NOMO-1 treated with DMSO at 0.1 percent for 48 hours (cell line): ENCODE measurements at regions not wholly inside any gene's neighbourhood (a gene's known extent, or its start where the extent isn't known, plus 50 kb on each side); places are given as distances from the start of the nearest gene placed in this dataset.
"Not testable (repeated sequence)": the region's sequence is repeated elsewhere in the genome, so short reads cannot be mapped to it uniquely, and the experiment has no call there.

Experiments used
- DNase-seq: peaks from one replicate; lab custom pipeline; 2025; ENCODE audit not compliant: unreplicated experiment; lab: John Stamatoyannopoulos, UW

- DNase-seq = no peak
Observed at GRCh38 chr4:20124317-20125026, 127.2 kb upstream of the SLIT2 start.

- DNase-seq = no peak
Observed at GRCh38 chr4:20122198-20122988, 129.3 kb upstream of the SLIT2 start.

- no peak for DNase-seq
Observed at GRCh38 chr4:20119141-20119540, 132.6 kb upstream of the SLIT2 start.

GRCh38 chr4:20109391-20109790, 142.3 kb upstream of the SLIT2 start:
- DNase-seq = peak; percentile 35

- DNase-seq = no peak
Observed at GRCh38 chr4:20106921-20107320, 144.8 kb upstream of the SLIT2 start.

GRCh38 chr4:20101831-20102230, 149.9 kb upstream of the SLIT2 start:
- DNase-seq = no peak

GRCh38 chr4:20096911-20097310, 154.8 kb upstream of the SLIT2 start:
- DNase-seq = no peak

GRCh38 chr4:20095805-20096541, 155.7 kb upstream of the SLIT2 start:
- DNase-seq = no peak

- DNase-seq = no peak
Observed at GRCh38 chr4:20091781-20092180, 159.9 kb upstream of the SLIT2 start.

- DNase-seq = no peak
Observed at GRCh38 chr4:20087522-20087911, 164.2 kb upstream of the SLIT2 start.

GRCh38 chr4:20086799-20087521, 164.7 kb upstream of the SLIT2 start:
- DNase-seq = peak; percentile 82

GRCh38 chr4:20086067-20086798, 165.5 kb upstream of the SLIT2 start:
- DNase-seq = no peak

GRCh38 chr4:20085653-20086052, 166.1 kb upstream of the SLIT2 start:
- no peak for DNase-seq

- DNase-seq = no peak
Observed at GRCh38 chr4:20085156-20085555, 166.5 kb upstream of the SLIT2 start.

GRCh38 chr4:20084488-20084887, 167.2 kb upstream of the SLIT2 start:
- peak; percentile 23 for DNase-seq

- no peak for DNase-seq
Observed at GRCh38 chr4:20078644-20079043, 173.1 kb upstream of the SLIT2 start.

- peak; percentile 55 for DNase-seq
Observed at GRCh38 chr4:20075248-20075871, 176.3 kb upstream of the SLIT2 start.

- DNase-seq = no peak
Observed at GRCh38 chr4:20074450-20074849, 177.3 kb upstream of the SLIT2 start.

GRCh38 chr4:20065952-20066351, 185.8 kb upstream of the SLIT2 start:
- DNase-seq = no peak

- DNase-seq = not testable (repeated sequence)
Observed at GRCh38 chr4:20062857-20063256, 188.8 kb upstream of the SLIT2 start.
